Kidney epithelial cell (primary cell): ENCODE measurements at regions not wholly inside any gene's neighbourhood (a gene's known extent, or its start where the extent isn't known, plus 50 kb on each side); places are given as distances from the start of the nearest gene placed in this dataset.

ENCODE experiments used
- DNase-seq: peaks from one replicate; pipeline ENCODE4 v3.0.0-alpha.2; 2010; ENCODE audit warnings: low read depth
- H3K27me3 ChIP-seq: 2 replicates; pipeline ENCODE4 v1.6.0; 2011; ENCODE audit warnings: low read length; ENCODE audit not compliant: control insufficient read depth, insufficient read depth
- H3K36me3 ChIP-seq: 2 replicates; pipeline ENCODE4 v1.5.1; 2011; ENCODE audit warnings: low read length; ENCODE audit not compliant: control insufficient read depth, insufficient read depth
- H3K4me3 ChIP-seq: 2 replicates; pipeline ENCODE4 v1.5.1; 2011; ENCODE audit warnings: low read depth, mild to moderate bottlenecking, control low read depth, low read length
- TF ChIP-seq, protein P1 (sequence below): IDR thresholded peaks from 2 replicates; pipeline ENCODE4 v1.5.1; 2011; ENCODE audit warnings: mild to moderate bottlenecking, moderate library complexity, low read length, control low read depth, inconsistent platforms; ENCODE audit not compliant: insufficient read depth, poor library complexity, severe bottlenecking

DNA sequence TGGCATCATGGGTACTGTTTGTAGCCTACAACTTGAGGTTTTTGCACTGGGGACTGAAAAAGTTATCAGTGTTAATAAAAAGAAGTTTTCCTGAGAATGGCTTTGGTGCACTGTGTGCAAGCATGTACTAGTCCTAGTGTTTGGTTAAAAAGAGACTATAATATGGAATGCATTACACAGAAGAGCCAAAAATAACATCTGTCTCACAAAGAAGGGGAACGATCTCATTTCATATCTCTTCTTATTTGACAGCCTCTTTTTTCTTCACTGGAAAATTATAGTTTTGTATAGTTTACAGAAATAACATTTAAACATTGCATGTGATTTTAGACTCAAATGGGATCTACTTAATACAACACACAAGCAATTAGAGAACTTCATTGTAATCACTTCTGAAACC is 127.0 kb upstream of the GDNF start:
- no peaks in the 10 kb centered on the region for H3K27me3 ChIP-seq
- H3K36me3 ChIP-seq = no peaks in the 10 kb centered on the region
- no peak for DNase-seq
- TF ChIP-seq, protein P1, sequence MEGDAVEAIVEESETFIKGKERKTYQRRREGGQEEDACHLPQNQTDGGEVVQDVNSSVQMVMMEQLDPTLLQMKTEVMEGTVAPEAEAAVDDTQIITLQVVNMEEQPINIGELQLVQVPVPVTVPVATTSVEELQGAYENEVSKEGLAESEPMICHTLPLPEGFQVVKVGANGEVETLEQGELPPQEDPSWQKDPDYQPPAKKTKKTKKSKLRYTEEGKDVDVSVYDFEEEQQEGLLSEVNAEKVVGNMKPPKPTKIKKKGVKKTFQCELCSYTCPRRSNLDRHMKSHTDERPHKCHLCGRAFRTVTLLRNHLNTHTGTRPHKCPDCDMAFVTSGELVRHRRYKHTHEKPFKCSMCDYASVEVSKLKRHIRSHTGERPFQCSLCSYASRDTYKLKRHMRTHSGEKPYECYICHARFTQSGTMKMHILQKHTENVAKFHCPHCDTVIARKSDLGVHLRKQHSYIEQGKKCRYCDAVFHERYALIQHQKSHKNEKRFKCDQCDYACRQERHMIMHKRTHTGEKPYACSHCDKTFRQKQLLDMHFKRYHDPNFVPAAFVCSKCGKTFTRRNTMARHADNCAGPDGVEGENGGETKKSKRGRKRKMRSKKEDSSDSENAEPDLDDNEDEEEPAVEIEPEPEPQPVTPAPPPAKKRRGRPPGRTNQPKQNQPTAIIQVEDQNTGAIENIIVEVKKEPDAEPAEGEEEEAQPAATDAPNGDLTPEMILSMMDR = no peak
- H3K4me3 ChIP-seq = no peak overlapping the region

DNA sequence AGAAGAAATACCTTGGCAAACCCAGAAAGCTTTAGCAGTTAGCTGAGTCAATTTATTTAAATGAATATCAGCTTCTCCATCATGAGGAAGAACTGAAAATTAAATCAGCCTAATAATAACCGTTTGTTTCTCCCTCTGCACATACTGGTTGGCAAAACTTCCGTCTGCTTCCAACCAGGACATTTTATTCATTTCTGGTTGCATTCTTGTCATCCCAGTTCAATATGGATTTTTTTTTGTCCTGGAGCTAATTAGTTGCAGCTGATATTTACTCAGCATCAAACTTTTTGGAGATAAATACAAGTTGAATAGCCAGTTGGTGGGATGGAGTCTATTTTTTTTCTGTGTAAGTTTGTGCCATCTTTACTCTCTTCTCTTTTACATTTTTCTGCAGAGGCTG is 126.5 kb upstream of the GDNF start:
- TF ChIP-seq, protein P1 = no peak
- no peak overlapping the region for H3K4me3 ChIP-seq
- H3K36me3 ChIP-seq = no peaks in the 10 kb centered on the region
- no peaks in the 10 kb centered on the region for H3K27me3 ChIP-seq
- no peak for DNase-seq

DNA sequence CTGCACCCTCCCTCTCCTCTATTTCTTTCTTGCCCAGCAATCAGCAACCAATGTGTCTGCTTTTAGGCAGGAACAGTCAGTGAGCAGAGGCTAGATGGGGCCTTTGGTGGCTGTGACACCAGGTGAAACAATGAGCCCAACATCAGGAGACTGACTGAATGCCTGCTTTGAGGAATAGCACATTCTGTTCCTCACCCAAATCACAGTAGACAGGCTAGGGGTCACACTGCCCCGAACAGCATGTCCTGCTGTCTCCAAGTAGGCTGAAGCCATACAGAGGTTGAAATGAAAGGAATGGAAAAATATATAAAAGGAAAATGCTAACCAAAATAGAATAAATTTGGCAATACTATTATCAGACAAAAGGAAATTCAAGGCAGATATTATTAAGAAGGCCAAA is 122.5 kb upstream of the GDNF start:
- H3K36me3 ChIP-seq = no peaks in the 10 kb centered on the region
- TF ChIP-seq, protein P1 = no peak
- H3K27me3 ChIP-seq = no peaks in the 10 kb centered on the region
- no peak for DNase-seq
- no peak overlapping the region for H3K4me3 ChIP-seq

DNA sequence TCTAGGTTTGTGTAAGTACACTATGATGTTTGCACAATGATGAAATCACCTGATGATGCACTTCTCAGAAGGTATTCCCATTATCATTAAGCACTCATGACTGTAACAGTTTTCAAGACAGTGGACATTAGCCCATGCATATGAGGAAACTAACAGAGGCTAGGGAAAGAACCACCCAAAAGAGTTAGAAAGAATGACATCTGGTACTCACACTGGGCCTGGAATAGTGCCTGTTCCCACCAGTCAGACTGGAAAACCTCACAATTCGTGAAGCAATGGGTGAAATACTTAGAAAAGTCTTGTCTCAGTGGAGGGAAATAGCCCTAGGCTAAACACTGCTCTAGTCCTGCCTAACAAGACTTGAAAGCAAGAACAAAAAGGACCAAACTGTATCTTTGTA is 117.4 kb upstream of the GDNF start:
- DNase-seq = no peak
- Histone ChIP-seq H3K36me3 (no peaks in the 10 kb centered on the region), H3K4me3 (no peak overlapping the region), H3K27me3 (no peaks in the 10 kb centered on the region)
- TF ChIP-seq, protein P1 = no peak

DNA sequence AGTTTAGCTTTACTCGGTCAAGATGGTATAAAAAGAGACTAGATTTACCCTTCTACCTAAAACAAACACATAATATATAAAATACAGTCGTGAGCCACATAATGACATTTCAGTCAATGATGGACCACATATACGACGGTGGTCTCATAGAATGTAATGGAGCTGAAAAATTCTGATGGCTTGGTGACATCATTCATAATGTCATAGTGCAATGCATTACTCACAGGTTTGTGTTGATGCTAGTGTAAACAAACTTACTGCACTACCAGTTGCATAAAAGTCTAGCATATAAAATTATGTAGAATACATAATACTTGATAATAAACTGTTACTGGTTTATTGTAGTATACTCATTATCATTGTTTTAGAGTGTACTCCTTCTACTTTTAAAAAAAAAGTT is 115.9 kb upstream of the GDNF start:
- H3K27me3 ChIP-seq = no peaks in the 10 kb centered on the region
- TF ChIP-seq, protein P1 = no peak
- no peak for DNase-seq

DNA sequence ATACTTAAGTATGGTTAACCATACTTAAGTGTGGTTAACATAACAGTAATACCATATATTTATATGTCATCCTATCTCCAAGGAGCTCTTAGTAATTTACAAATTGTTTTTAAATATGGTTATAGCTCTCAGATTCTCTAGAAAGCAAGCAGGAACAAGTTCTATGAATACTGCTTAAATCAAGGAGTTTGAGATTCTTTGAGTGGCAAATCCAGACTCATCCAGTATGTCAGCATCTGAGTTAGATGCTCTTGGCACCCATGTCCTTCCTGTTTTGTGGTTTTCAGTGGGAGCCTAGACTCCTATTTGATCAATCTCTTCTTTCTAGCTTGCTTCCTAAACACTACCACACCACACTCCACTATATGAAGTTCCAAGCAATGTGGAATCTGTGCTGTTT is 114.7 kb upstream of the GDNF start:
- no peak for DNase-seq
- no peaks in the 10 kb centered on the region for H3K27me3 ChIP-seq
- no peaks in the 10 kb centered on the region for H3K36me3 ChIP-seq
- TF ChIP-seq, protein P1 = no peak
- H3K4me3 ChIP-seq = no peak overlapping the region

More for the DNA sequence above, 115.9 kb upstream of the GDNF start:
- H3K4me3 ChIP-seq = no peak overlapping the region
- no peaks in the 10 kb centered on the region for H3K36me3 ChIP-seq
